ENCODE measurements at regions not wholly inside any gene's neighbourhood (a gene's known extent, or its start where the extent isn't known, plus 50 kb on each side); places are given as distances from the start of the nearest gene placed in this dataset.

DNA sequence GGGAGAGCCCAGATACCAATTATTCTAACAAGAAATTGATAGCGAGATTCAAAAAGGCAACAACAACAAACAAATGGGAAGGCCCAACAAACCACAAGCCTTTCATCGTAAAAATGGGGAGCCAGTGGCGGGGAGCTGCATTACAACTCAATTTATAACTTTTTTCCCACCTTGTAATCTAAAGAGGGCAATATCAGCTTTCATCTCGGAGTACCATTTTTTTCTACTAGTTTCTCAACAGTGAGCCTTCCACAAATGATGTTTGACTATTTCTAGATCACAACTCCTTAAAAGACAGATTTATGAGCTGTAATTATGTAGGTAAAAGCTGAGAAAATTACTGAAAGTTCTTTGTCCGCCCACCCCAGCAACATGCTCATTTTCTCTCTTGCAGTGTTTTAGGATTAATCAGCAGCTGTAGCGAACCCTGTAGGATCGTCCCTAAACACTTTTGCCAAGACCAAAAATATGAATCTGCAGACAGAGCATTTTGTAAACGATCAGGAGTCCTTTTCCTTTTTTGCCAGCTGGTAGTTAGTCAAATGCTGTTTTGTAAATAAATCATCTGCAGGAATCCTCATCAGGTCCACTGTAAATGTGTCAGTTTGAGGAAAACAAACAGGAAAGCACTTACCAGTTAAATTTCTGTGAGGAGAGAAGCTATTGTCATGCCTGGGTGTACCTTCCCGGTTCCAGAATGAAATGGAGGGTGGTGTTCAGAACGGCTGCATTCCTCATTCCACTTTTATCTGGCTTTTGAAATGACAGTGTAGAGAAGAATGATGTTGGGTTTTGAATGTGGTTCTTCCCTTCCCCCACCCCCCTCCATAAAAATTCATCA is 53.2 kb downstream of the EEF1B2 start:
- in situ Hi-C loops (cut with HindIII; ENCODE audit: low pct_unique_long_range_greater_than_20kb, low sequenced_read_pairs): no loop called here
- DNase-seq (ENCODE audit: low read depth, low spot score): no peak

GRCh38 chr2:206213514-206213845 is 53.8 kb downstream of the EEF1B2 start:
- DNase-seq (ENCODE audit: low read depth, low spot score): no peak
- in situ Hi-C loops (cut with HindIII; ENCODE audit: low pct_unique_long_range_greater_than_20kb, low sequenced_read_pairs): no loop called here

- in situ Hi-C loops (cut with HindIII; ENCODE audit: low pct_unique_long_range_greater_than_20kb, low sequenced_read_pairs): no loop called here
- peak; percentile 49 for DNase-seq (ENCODE audit: low read depth, low spot score)
Measured at GRCh38 chr2:206217166-206217565, 57.3 kb upstream of the ZDBF2 start.

GRCh38 chr2:206217743-206218142 is 56.7 kb upstream of the ZDBF2 start:
- no peak for DNase-seq (ENCODE audit: low read depth, low spot score)
- in situ Hi-C loops (cut with HindIII; ENCODE audit: low pct_unique_long_range_greater_than_20kb, low sequenced_read_pairs): no loop called here

GRCh38 chr2:206218156-206218555 is 56.3 kb upstream of the ZDBF2 start:
- in situ Hi-C loops (cut with HindIII; ENCODE audit: low pct_unique_long_range_greater_than_20kb, low sequenced_read_pairs): no loop called here

GRCh38 chr2:206218796-206219499 is 55.5 kb upstream of the ZDBF2 start:
- DNase-seq (ENCODE audit: low read depth, low spot score): peak; percentile 37

More at GRCh38 chr2:206218156-206218555, 56.3 kb upstream of the ZDBF2 start:
- no peak for DNase-seq (ENCODE audit: low read depth, low spot score)

GRCh38 chr2:206219957-206220356 is 54.5 kb upstream of the ZDBF2 start:
- in situ Hi-C loops (cut with HindIII; ENCODE audit: low pct_unique_long_range_greater_than_20kb, low sequenced_read_pairs): no loop called here
- DNase-seq (ENCODE audit: low read depth, low spot score): no peak

More at GRCh38 chr2:206218796-206219499, 55.5 kb upstream of the ZDBF2 start:
- in situ Hi-C loops (cut with HindIII; ENCODE audit: low pct_unique_long_range_greater_than_20kb, low sequenced_read_pairs): no loop called here

DNA sequence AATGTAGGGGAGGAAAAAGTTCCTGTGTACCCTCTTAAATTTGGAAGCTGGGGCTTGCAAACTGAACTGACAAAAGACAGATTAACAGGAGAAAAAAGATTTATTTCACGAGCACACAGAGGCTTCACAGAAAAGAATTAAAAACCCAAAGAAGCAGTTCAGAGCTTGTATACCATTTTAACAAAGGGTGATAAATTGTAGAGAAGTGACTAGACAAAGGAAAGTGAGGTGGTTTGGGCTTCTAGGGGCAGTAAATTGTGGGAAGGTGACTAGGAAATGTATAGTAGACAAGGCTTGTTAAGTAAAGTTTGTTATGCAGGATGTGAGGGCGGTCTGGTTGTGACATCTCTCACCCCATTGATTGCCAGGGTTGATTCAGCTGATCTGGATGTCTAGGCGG is 53.5 kb upstream of the ZDBF2 start:
- DNase-seq (ENCODE audit: low read depth, low spot score): no peak
- in situ Hi-C loops (cut with HindIII; ENCODE audit: low pct_unique_long_range_greater_than_20kb, low sequenced_read_pairs): no loop called here

All from SK-MEL-5 (cell line).